ENCODE measurements at regions not wholly inside any gene's neighbourhood (a gene's known extent, or its start where the extent isn't known, plus 50 kb on each side); places are given as distances from the start of the nearest gene placed in this dataset.

DNA sequence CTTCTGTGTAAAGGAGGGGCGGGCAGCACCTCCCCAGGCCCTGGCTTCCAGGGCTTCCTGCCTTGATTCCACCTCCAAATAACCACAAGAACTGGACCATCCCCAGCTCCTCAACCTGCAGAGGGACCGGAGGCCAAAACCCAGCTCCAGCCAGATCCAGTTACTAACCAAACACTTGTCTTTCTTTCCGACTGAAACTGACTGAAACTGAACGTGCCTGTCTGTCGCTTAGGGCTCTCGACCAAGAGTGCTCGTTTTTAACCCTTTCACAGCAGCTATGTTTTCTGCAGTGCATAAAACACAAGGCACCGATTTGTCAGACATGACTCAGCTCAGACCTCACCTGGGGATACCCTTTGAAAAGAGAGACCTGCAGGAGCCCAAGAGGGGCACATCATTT lies 249.9 kb upstream of the SIX2 start:
- TF ChIP-seq CTCF (IDR thresholded peaks at IDR 0.05; ENCODE audit: low read depth, low read length) (no peak), EZH2phosphoT487 (IDR thresholded peaks at IDR 0.05; ENCODE audit: low read depth) (no peak)
